ENCODE measurements at regions not wholly inside any gene's neighbourhood (a gene's known extent, or its start where the extent isn't known, plus 50 kb on each side); places are given as distances from the start of the nearest gene placed in this dataset.

- peak; percentile 13 to 54 for DNase-seq
These were observed 367.5 kb downstream of the DEPDC1B start for GRCh38 chr5:60332244-60333004.

- no peak for DNase-seq
These were observed 369.7 kb downstream of the DEPDC1B start for GRCh38 chr5:60330236-60330635.

- DNase-seq: no peak
These were observed 374.1 kb downstream of the DEPDC1B start for GRCh38 chr5:60325870-60326269.

- DNase-seq: no peak
These were observed 376.4 kb downstream of the DEPDC1B start for GRCh38 chr5:60323596-60323995.

GRCh38 chr5:60312098-60312497 is 387.9 kb downstream of the DEPDC1B start:
- DNase-seq: no peak

GRCh38 chr5:60299944-60300343 is 400.0 kb downstream of the DEPDC1B start:
- no peak for DNase-seq

GRCh38 chr5:60297658-60298057 is 402.3 kb downstream of the DEPDC1B start:
- DNase-seq: no peak

- DNase-seq: peak in 1 of 2 donors; percentile 20
These were observed 401.9 kb upstream of the PDE4D start for GRCh38 chr5:60295423-60295822.

- no peak for DNase-seq
These were observed 400.0 kb upstream of the PDE4D start for GRCh38 chr5:60293518-60293917.

- DNase-seq: peak; percentile 62 to 87
These were observed 393.7 kb upstream of the PDE4D start for GRCh38 chr5:60287174-60287771.

- DNase-seq: no peak
These were observed 392.4 kb upstream of the PDE4D start for GRCh38 chr5:60285910-60286309.

- DNase-seq: no peak
These were observed 387.4 kb upstream of the PDE4D start for GRCh38 chr5:60280943-60281342.

GRCh38 chr5:60277941-60278340 is 384.4 kb upstream of the PDE4D start:
- DNase-seq: no peak

GRCh38 chr5:60274747-60275146 is 381.2 kb upstream of the PDE4D start:
- DNase-seq: no peak

- DNase-seq: no peak
These were observed 378.0 kb upstream of the PDE4D start for GRCh38 chr5:60271517-60271916.

- DNase-seq: no peak
These were observed 374.4 kb upstream of the PDE4D start for GRCh38 chr5:60267907-60268306.

GRCh38 chr5:60263346-60263745 is 369.8 kb upstream of the PDE4D start:
- DNase-seq: peak in 1 of 2 donors; percentile 11

- no peak for DNase-seq
These were observed 369.2 kb upstream of the PDE4D start for GRCh38 chr5:60262576-60263295.

- no peak for DNase-seq
These were observed 368.2 kb upstream of the PDE4D start for GRCh38 chr5:60261732-60262131.

- no peak for DNase-seq
These were observed 367.1 kb upstream of the PDE4D start for GRCh38 chr5:60260658-60261057.

GRCh38 chr5:60259730-60260129 is 366.2 kb upstream of the PDE4D start:
- DNase-seq: peak; percentile 35 to 52

- DNase-seq: peak; percentile 26 to 29
These were observed 364.2 kb upstream of the PDE4D start for GRCh38 chr5:60257596-60258271.

GRCh38 chr5:60256546-60256945 is 363.0 kb upstream of the PDE4D start:
- peak in 1 of 2 donors; percentile 34 for DNase-seq
